ENCODE measurements at regions not wholly inside any gene's neighbourhood (a gene's known extent, or its start where the extent isn't known, plus 50 kb on each side); places are given as distances from the start of the nearest gene placed in this dataset.

DNA sequence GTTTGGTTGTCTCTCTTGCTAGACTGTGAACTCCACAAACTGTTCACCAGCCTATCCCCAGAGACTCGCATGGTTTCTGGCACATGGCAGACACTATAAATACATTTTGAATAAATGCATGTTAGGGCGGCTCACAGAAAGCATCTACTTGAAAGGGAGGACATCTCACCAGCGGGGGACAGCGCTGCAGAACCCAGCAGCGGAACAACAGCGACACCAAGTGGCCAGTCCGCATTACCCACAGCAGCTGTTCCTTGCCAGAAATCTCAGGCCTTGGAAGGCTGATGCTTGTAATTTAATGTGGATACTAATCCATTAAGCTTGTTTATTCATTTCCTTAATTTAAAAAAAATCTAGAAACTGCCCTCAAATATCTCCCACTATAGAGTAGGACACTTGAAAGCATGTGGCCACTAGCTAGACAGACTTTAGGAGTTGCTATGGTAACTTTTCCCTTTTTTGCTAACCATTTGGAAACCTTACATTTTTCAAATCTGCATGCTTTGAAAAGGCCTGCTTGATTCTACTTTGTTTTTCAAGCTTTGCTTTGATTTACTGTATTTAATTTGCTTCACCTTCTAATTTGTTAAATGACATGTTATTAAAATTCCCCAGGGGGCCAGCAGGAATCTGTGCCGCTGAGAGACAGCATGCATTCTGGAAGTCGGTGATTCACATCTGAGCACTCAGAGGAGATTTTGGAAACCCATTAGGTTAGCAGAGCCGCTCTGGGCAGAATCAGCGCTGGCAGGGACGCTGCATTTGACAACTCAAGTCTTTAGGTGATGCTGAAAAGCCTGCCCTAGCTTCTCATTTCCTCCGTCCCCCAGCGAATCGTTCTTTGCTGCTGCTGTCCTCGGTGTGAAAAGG lies 63.5 kb upstream of the SSX2IP start:
- Histone ChIP-seq H3K4me3 (no peak overlapping the region), H3K27me3 (ENCODE audit: insufficient read depth in 3 of 3, low read length in 2 of 3) (peaks cover 0 to 3% (median 0%) of the 10 kb centered on the region in 3 donors), H3K4me1 (no peaks in the 10 kb centered on the region), H3K9me3 (no peaks in the 10 kb centered on the region), H3K36me3 (ENCODE audit: insufficient read depth in 1 of 2, low read depth in 1 of 2) (no peaks in the 10 kb centered on the region), H3K27ac (no peak overlapping the region)
- TF ChIP-seq, protein P1, sequence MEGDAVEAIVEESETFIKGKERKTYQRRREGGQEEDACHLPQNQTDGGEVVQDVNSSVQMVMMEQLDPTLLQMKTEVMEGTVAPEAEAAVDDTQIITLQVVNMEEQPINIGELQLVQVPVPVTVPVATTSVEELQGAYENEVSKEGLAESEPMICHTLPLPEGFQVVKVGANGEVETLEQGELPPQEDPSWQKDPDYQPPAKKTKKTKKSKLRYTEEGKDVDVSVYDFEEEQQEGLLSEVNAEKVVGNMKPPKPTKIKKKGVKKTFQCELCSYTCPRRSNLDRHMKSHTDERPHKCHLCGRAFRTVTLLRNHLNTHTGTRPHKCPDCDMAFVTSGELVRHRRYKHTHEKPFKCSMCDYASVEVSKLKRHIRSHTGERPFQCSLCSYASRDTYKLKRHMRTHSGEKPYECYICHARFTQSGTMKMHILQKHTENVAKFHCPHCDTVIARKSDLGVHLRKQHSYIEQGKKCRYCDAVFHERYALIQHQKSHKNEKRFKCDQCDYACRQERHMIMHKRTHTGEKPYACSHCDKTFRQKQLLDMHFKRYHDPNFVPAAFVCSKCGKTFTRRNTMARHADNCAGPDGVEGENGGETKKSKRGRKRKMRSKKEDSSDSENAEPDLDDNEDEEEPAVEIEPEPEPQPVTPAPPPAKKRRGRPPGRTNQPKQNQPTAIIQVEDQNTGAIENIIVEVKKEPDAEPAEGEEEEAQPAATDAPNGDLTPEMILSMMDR (IDR thresholded peaks at IDR 0.05): peak; percentile 96
- ATAC-seq (peak; percentile 81 to 95 (median 88)), DNase-seq (peak; percentile 58 to 72)
- WGBS, 3 donors: 28 to 30% (median 30%) methylated on average over 16 of the region's 16 CpGs
- intact Hi-C loops (cut with DNase I): loop anchor here (5.0 to 10.0 kb wide), 3 partner anchors 89 to 319 kb away; no protein-coding TSS in a partner anchor

DNA sequence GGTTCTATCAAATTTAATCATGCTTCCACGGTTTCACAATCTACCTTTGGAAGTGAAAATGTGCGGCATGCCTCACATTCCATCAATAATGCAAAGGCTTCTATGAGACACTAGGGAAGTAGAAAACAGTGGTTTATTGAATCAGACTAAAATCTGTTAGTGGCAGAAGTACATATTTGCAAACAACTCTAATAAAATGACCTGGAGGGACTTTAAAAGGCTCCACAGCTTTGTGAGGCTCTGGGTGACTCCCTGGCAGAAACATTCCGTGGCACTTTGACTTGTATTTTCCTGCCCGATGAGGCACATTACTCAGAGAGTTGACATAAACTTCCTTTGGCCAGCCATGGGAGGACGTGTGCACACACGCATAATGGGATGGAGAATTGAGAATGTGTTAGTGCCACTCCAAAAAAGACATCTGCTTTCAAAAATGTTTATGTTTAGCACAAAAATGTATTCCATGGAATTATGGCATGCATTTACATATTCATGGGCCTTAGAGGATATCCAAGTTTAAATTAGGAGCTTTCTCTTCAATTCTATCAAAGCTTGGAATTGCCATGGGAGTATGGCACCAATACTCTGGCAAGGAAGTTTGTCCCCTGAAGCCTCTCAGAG lies 60.0 kb upstream of the SSX2IP start:
- H3K9me3 ChIP-seq: no peaks in the 10 kb centered on the region
- no peak for ATAC-seq

DNA sequence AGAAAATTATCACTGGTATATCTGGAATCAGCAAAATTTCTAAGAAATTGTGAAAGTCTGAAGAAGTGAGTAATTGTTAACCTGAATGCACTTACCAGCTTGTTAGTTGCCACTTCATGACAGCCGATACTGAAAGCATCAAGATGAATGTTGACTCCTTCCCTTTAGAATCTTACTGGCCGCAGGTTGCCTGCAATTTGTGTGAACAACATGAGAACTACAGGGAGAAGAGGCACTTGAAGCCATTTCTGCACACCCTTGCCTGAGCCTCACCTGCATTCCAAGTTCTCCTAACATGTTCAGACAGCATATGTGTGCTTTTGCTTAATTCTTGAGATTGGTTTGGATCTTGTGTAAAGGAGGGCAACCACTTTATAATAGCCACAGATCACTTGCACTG lies 59.2 kb upstream of the SSX2IP start:
- WGBS, 3 donors: 85 to 88% (median 86%) methylated on average over 2 of the region's 2 CpGs

More for the DNA sequence above, 60.0 kb upstream of the SSX2IP start:
- Histone ChIP-seq H3K4me1 (no peaks in the 10 kb centered on the region), H3K27me3 (ENCODE audit: insufficient read depth in 3 of 3, low read length in 2 of 3) (peaks cover 0 to 3% (median 0%) of the 10 kb centered on the region in 3 donors), H3K36me3 (ENCODE audit: insufficient read depth in 1 of 2, low read depth in 1 of 2) (no peaks in the 10 kb centered on the region), H3K27ac (no peak overlapping the region), H3K4me3 (no peak overlapping the region)
- no peak for DNase-seq
- WGBS, 3 donors: 33 to 36% (median 36%) methylated on average over 6 of the region's 6 CpGs
- intact Hi-C loops (cut with DNase I): loop anchor here (5.0 to 10.0 kb wide), 3 partner anchors 85 to 315 kb away; no protein-coding TSS in a partner anchor
- TF ChIP-seq, protein P1 (IDR thresholded peaks at IDR 0.05): no peak

DNA sequence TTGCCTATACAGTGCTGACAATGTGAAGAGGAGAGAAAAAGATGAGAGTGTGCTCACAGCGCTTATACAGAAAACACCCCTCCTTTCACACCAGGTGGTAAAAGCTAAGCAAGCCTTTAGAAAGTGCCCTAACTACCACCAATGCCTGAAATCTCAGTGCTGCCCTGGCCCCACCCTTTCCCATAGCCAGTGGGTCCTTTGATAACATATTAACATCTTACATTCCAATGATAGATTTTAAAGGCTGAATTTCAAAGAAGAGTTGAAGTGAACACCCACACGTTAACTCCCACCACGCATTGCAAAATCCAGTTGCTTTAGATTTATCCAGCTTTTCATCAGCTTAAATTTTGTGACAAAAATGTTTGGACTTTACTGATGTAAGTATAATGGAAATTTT lies 58.1 kb upstream of the SSX2IP start:
- intact Hi-C loops (cut with DNase I): no loop called here
- ATAC-seq: no peak
- WGBS, 3 donors: 79 to 82% (median 80%) methylated on average over 3 of the region's 3 CpGs

More for the DNA sequence above, 59.2 kb upstream of the SSX2IP start:
- peaks cover 0 to 3% (median 0%) of the 10 kb centered on the region in 3 donors for H3K27me3 ChIP-seq (ENCODE audit: insufficient read depth in 3 of 3, low read length in 2 of 3)
- ATAC-seq (no peak), DNase-seq (no peak)
- no peaks in the 10 kb centered on the region for H3K9me3 ChIP-seq
- H3K4me3 ChIP-seq: no peak overlapping the region
- no peak overlapping the region for H3K27ac ChIP-seq
- H3K36me3 ChIP-seq (ENCODE audit: insufficient read depth in 1 of 2, low read depth in 1 of 2): no peaks in the 10 kb centered on the region
- intact Hi-C loops (cut with DNase I): no loop called here
- TF ChIP-seq, protein P1 (IDR thresholded peaks at IDR 0.05): no peak
- H3K4me1 ChIP-seq: no peaks in the 10 kb centered on the region

More for the DNA sequence above, 58.1 kb upstream of the SSX2IP start:
- H3K36me3 ChIP-seq (ENCODE audit: insufficient read depth in 1 of 2, low read depth in 1 of 2): no peaks in the 10 kb centered on the region
- H3K9me3 ChIP-seq: no peaks in the 10 kb centered on the region
- H3K27me3 ChIP-seq (ENCODE audit: insufficient read depth in 3 of 3, low read length in 2 of 3): peaks cover 0 to 3% (median 0%) of the 10 kb centered on the region in 3 donors
- no peak for DNase-seq
- H3K4me3 ChIP-seq: no peak overlapping the region
- no peaks in the 10 kb centered on the region for H3K4me1 ChIP-seq
- TF ChIP-seq, protein P1 (IDR thresholded peaks at IDR 0.05): no peak
- H3K27ac ChIP-seq: no peak overlapping the region

All from psoas muscle (tissue), 7 donors.